HEK293 (cell line): ENCODE measurements at regions not wholly inside any gene's neighbourhood (a gene's known extent, or its start where the extent isn't known, plus 50 kb on each side); places are given as distances from the start of the nearest gene placed in this dataset.

Experiments used
- CTCF ChIP-seq: fragments of 450-650 bp; formaldehyde crosslinking; IDR thresholded peaks from 2 replicates; pipeline ENCODE4 v1.5.1; 2016; ENCODE audit warnings: missing biosample characterization, missing genetic modification characterization
- PATZ1 ChIP-seq: fragments of 450-650 bp; formaldehyde crosslinking; IDR thresholded peaks from 2 replicates; pipeline ENCODE4 v1.5.1; 2016; ENCODE audit warnings: missing biosample characterization, missing genetic modification characterization
- PBX3 ChIP-seq: sonication (generic); formaldehyde crosslinking; IDR thresholded peaks from 2 replicates; pipeline ENCODE4 v1.8.1; 2022; ENCODE audit warnings: mild to moderate bottlenecking, moderate library complexity, missing genetic modification reagents
- PRDM4 ChIP-seq: fragments of 450-650 bp; formaldehyde crosslinking; IDR thresholded peaks from 2 replicates; pipeline ENCODE4 v1.5.1; 2017; ENCODE audit warnings: missing biosample characterization, missing genetic modification characterization
- SETDB1 ChIP-seq: IDR thresholded peaks from one replicate; pipeline ENCODE4 v1.6.1; 2017; ENCODE audit warnings: mild to moderate bottlenecking, low read length, moderate library complexity, mixed read lengths; ENCODE audit not compliant: insufficient read length
- TCF7L2 ChIP-seq: IDR thresholded peaks from 2 replicates; pipeline ENCODE4 v1.6.1; 2011; ENCODE audit warnings: low read depth, mild to moderate bottlenecking, inconsistent platforms, low read length, moderate library complexity, borderline replicate concordance
- ZNF132 ChIP-seq: fragments of 450-650 bp; formaldehyde crosslinking; IDR thresholded peaks from 2 replicates; pipeline ENCODE4 v1.5.1; 2017; ENCODE audit warnings: missing biosample characterization, missing genetic modification characterization, borderline replicate concordance
- ZNF366 ChIP-seq: fragments of 450-650 bp; formaldehyde crosslinking; conservative IDR thresholded peaks from 2 replicates; pipeline ENCODE4 v1.5.1; 2016; ENCODE audit warnings: missing biosample characterization, missing genetic modification characterization
- ZNF404 ChIP-seq: fragments of 450-650 bp; formaldehyde crosslinking; IDR thresholded peaks from 2 replicates; pipeline ENCODE4 v1.5.1; 2017; ENCODE audit warnings: missing biosample characterization, missing genetic modification characterization
- ZNF510 ChIP-seq: fragments of 450-650 bp; formaldehyde crosslinking; IDR thresholded peaks from 2 replicates; pipeline ENCODE4 v1.5.1; 2018; ENCODE audit warnings: mild to moderate bottlenecking, missing genetic modification characterization, missing biosample characterization; ENCODE audit not compliant: insufficient replicate concordance
- TF ChIP-seq, protein P1 (sequence below): fragments of 450-650 bp; formaldehyde crosslinking; IDR thresholded peaks from 2 replicates; pipeline ENCODE4 v1.5.1; 2016; ENCODE audit warnings: missing biosample characterization, missing genetic modification characterization
- TF ChIP-seq, protein P2 (sequence below): fragments of 450-650 bp; formaldehyde crosslinking; IDR thresholded peaks from 2 replicates; pipeline ENCODE4 v1.5.1; 2016; ENCODE audit warnings: missing biosample characterization, missing genetic modification characterization

- TF ChIP-seq CTCF (no peak), ZNF510 (tag by site-specific recombination) (no peak), PATZ1 (tag by site-specific recombination) (no peak), PRDM4 (no peak), ZNF404 (tag by site-specific recombination) (no peak), ZNF132 (tag by site-specific recombination) (no peak), ZNF366 (tag by site-specific recombination) (no peak), SETDB1 (no peak), TCF7L2 (no peak), PBX3 (CRISPR knock-in tag) (no peak)
- TF ChIP-seq, protein P1, sequence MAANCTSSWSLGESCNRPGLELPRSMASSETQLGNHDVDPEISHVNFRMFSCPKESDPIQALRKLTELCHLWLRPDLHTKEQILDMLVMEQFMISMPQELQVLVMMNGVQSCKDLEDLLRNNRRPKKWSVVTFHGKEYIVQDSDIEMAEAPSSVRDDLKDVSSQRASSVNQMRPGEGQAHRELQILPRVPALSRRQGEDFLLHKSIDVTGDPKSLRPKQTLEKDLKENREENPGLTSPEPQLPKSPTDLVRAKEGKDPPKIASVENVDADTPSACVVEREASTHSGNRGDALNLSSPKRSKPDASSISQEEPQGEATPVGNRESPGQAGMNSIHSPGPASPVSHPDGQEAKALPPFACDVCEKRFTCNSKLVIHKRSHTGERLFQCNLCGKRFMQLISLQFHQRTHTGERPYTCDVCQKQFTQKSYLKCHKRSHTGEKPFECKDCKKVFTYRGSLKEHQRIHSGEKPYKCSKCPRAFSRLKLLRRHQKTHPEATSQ (tag by site-specific recombination): no peak
- TF ChIP-seq, protein P2, sequence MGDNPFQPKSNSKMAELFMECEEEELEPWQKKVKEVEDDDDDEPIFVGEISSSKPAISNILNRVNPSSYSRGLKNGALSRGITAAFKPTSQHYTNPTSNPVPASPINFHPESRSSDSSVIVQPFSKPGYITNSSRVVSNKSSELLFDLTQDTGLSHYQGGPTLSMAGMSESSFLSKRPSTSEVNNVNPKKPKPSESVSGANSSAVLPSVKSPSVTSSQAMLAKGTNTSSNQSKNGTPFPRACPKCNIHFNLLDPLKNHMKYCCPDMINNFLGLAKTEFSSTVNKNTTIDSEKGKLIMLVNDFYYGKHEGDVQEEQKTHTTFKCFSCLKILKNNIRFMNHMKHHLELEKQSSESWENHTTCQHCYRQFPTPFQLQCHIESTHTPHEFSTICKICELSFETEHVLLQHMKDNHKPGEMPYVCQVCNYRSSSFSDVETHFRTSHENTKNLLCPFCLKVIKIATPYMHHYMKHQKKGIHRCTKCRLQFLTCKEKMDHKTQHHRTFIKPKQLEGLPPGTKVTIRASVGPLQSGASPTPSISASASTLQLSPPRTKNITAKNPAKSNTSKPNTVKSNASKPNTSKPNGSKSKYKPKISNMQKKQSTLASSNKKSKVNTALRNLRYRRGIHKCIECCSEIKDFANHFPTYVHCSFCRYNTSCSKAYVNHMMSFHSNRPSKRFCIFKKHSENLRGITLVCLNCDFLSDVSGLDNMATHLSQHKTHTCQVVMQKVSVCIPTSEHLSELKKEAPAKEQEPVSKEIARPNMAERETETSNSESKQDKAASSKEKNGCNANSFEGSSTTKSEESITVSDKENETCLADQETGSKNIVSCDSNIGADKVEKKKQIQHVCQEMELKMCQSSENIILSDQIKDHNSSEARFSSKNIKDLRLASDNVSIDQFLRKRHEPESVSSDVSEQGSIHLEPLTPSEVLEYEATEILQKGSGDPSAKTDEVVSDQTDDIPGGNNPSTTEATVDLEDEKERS: no peak
Measured at GRCh38 chr3:146747928-146748327, 142.8 kb upstream of the PLSCR5 start.
